Activated CD4-positive, alpha-beta memory T cell treated with anti-CD3 and anti-CD28 coated beads, Interleukin-2, amount 10 ng/mL, durations not matched to agents 7 days and 5 days (primary cell): ENCODE measurements at regions not wholly inside any gene's neighbourhood (a gene's known extent, or its start where the extent isn't known, plus 50 kb on each side); places are given as distances from the start of the nearest gene placed in this dataset.

Experiments
- CTCF ChIA-PET: fragments of 350-600 bp; sonication (Branson Sonifier 250); formaldehyde crosslinking; loops from one replicate; lab custom pipeline; 2021; ENCODE audit warnings: antibody characterized with exemption, inconsistent platforms; lab: Charles Lee
- POLR2A ChIA-PET: fragments of 350-600 bp; sonication (Branson Sonifier 250); formaldehyde crosslinking; loops from one replicate; lab custom pipeline; 2021; ENCODE audit warnings: antibody characterized with exemption; lab: Charles Lee
- DNase-seq: peaks from one replicate; pipeline ENCODE4 v3.0.0-alpha.2; 2020
- H3K27ac Mint-ChIP-seq: one replicate; pipeline ENCODE4 v1.8.0; 2021; ENCODE audit warnings: mild to moderate bottlenecking, mixed read lengths
- H3K27me3 Mint-ChIP-seq: one replicate; pipeline ENCODE4 v1.8.0; 2021; ENCODE audit warnings: mixed read lengths
- H3K36me3 Mint-ChIP-seq: one replicate; pipeline ENCODE4 v1.8.0; 2021; ENCODE audit warnings: low read depth, mixed read lengths
- H3K4me1 Mint-ChIP-seq: one replicate; pipeline ENCODE4 v1.8.0; 2021; ENCODE audit warnings: mixed read lengths
- H3K4me3 Mint-ChIP-seq: one replicate; pipeline ENCODE4 v1.8.0; 2021; ENCODE audit warnings: mild to moderate bottlenecking, mixed read lengths
- H3K9me3 Mint-ChIP-seq: one replicate; pipeline ENCODE4 v1.8.0; 2021; ENCODE audit warnings: mixed read lengths

DNA sequence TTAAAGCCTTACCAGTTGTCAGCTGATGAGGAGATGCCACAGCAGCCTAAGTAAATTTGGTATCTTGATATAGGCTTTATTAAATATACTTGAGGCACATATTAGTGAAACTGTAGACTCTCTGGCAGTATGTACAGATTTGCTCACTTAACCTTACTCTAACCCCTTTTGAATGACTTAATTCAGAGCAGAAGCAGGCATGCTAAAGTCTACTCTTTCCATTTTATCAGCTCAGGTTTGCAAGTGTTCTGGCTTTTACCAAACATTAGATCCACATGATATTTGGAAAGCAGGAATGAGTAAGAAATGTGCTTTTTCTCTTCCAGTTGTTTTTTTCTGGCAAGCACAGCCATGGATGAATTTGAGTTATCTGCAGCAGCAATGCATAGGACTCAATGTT lies 541.0 kb upstream of the PCDH9 start:
- CTCF ChIA-PET: no interaction called here
- DNase-seq: no peak

DNA sequence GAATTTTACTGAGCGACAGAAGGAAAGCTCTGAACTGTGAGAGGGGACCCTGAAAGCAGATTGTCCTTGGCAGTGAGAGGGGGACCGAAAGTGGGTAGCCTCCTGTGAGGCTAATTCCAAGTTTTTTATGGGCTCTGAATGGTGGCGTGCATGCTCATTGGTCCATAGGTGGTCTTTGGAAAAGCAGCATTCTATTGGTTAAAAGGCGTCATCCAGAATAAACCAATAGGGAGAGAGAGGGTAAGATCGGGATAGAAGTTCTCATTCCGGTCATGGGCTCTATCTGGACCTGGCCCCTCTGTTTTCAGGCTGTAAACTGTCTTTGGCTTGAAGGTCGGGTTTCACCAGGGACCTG lies 539.8 kb upstream of the PCDH9 start:
- DNase-seq: no peak
- CTCF ChIA-PET: no interaction called here
- H3K4me1 Mint-ChIP-seq: no peaks in the 10 kb centered on the region
- POLR2A ChIA-PET: no interaction called here
- H3K36me3 Mint-ChIP-seq: no peaks in the 10 kb centered on the region
- peaks cover 7% of the 10 kb centered on the region for H3K9me3 Mint-ChIP-seq
- H3K27me3 Mint-ChIP-seq: no peaks in the 10 kb centered on the region
- H3K4me3 Mint-ChIP-seq: no peak overlapping the region
- H3K27ac Mint-ChIP-seq: no peak overlapping the region

More for the DNA sequence above, 541.0 kb upstream of the PCDH9 start:
- POLR2A ChIA-PET: no interaction called here
- H3K4me3 Mint-ChIP-seq: no peak overlapping the region
- no peaks in the 10 kb centered on the region for H3K27me3 Mint-ChIP-seq
- H3K9me3 Mint-ChIP-seq: peaks cover 7% of the 10 kb centered on the region
- H3K36me3 Mint-ChIP-seq: no peaks in the 10 kb centered on the region
- no peak overlapping the region for H3K27ac Mint-ChIP-seq
- no peaks in the 10 kb centered on the region for H3K4me1 Mint-ChIP-seq

DNA sequence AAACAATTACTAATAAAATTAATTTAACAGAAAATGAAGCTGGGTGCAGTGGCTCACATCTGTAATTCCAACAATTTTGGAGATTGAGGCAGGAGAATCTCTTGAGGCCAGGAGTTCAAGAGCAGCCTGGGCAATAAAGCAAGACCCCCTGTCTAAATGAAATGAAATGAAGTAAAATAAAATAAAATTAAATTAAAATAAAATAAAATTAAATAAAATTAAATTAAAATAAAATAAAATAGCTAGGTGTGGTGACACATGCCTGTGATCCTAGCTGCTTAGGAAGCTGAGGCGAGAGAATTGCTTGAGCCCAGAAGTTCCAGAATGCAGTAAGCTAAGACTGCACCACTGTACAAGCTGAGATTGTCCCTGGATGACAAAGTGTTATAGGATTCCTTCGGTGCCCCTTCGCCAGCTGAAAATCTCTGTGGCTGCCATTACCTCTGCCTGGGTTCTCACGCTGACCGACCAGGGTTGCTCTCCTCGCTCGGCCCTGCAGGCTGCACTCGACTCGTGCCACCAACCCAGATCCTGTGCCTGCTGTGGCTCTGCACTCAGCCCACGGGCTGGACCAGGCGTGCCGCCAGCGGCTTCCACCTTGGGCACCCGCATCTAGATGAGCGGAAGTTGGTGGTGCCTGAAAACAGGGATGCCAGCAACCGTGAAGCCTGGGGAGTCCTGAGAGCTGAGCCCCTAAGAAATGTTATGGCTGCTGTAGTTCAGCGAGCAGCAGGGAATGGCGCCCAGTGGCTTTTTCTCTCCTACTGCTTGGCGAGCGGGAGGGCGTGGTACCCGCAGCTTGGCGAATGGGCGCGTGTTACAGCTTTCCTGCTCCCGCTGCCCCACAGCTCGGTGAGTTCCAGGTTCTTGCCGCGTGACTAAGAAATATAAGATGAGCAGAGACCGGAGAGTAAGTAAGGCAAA lies 539.2 kb upstream of the PCDH9 start:
- CTCF ChIA-PET: no interaction called here
- no peak overlapping the region for H3K27ac Mint-ChIP-seq
- H3K4me3 Mint-ChIP-seq: no peak overlapping the region
- no peaks in the 10 kb centered on the region for H3K36me3 Mint-ChIP-seq
- peaks cover 7% of the 10 kb centered on the region for H3K9me3 Mint-ChIP-seq
- DNase-seq: no peak
- no peaks in the 10 kb centered on the region for H3K27me3 Mint-ChIP-seq
- no peaks in the 10 kb centered on the region for H3K4me1 Mint-ChIP-seq
- POLR2A ChIA-PET: no interaction called here

DNA sequence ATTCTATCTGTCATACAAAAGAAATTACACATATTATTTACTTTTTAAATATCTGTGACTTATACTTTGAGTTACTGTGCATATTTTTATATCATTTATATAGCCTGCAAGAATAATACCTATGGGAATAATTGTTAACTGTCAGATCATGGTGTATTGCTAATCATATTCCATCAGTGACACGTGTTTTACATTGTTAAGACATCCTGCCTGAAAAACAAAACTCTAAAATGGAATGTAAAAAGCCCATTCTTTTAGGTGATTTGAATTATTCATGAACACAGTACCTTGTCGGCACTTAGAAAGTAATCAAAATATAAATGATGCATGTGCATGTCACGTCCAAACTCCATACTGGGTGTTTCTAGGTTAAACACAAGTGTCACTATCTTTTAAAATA lies 533.8 kb upstream of the PCDH9 start:
- Mint-ChIP-seq H3K36me3 (no peaks in the 10 kb centered on the region), H3K9me3 (peaks cover 2% of the 10 kb centered on the region), H3K27me3 (no peaks in the 10 kb centered on the region), H3K4me3 (no peak overlapping the region), H3K4me1 (no peaks in the 10 kb centered on the region), H3K27ac (no peak overlapping the region)
- DNase-seq: no peak
- CTCF ChIA-PET: no interaction called here
- POLR2A ChIA-PET: no interaction called here

DNA sequence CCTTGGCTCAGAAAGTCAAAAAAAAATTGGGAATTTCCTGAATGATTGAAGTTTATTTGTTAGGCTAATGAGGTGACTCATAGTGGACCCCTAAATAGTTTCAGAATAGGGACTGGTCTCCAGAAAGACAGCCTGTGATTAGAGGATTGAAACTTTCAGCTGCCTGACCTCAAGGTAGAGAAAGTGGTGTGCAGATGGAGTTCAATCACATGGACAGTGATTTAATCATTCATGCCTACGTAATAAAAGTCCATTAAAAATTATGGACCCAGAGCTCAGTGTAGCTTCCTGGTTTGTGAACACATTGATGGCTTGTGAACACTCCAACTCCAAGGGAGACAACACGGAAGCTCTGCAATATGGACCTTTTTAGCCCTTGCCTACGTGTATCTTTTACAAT lies 533.2 kb upstream of the PCDH9 start:
- Mint-ChIP-seq H3K4me1 (no peaks in the 10 kb centered on the region), H3K4me3 (no peak overlapping the region), H3K27me3 (no peaks in the 10 kb centered on the region), H3K9me3 (peaks cover 3% of the 10 kb centered on the region), H3K36me3 (no peaks in the 10 kb centered on the region), H3K27ac (no peak overlapping the region)
- CTCF ChIA-PET: no interaction called here
- POLR2A ChIA-PET: no interaction called here
- DNase-seq: no peak

DNA sequence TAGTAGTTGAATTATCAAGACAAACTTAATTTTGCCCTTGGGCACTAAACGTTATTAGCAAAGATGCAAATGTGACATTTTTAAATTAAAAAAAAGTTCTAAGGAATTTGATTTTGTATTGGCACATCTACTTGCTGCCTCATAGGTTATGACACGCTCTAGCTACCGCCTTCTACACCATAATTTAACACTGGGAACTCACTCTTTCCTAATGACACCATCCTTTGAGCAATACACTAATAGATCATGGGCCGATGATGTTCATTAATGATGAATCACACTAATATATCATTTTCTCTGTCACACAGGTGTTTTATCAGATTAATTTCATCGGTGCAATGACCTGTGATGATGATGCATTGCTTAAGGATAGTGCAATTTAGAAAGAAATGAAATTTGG lies 528.8 kb upstream of the PCDH9 start:
- ChIA-PET POLR2A (no interaction called here), CTCF (no interaction called here)
- H3K9me3 Mint-ChIP-seq: peaks cover 7% of the 10 kb centered on the region
- no peak overlapping the region for H3K27ac Mint-ChIP-seq
- H3K27me3 Mint-ChIP-seq: no peaks in the 10 kb centered on the region
- no peak overlapping the region for H3K4me3 Mint-ChIP-seq
- no peak for DNase-seq
- no peaks in the 10 kb centered on the region for H3K4me1 Mint-ChIP-seq
- H3K36me3 Mint-ChIP-seq: no peaks in the 10 kb centered on the region

DNA sequence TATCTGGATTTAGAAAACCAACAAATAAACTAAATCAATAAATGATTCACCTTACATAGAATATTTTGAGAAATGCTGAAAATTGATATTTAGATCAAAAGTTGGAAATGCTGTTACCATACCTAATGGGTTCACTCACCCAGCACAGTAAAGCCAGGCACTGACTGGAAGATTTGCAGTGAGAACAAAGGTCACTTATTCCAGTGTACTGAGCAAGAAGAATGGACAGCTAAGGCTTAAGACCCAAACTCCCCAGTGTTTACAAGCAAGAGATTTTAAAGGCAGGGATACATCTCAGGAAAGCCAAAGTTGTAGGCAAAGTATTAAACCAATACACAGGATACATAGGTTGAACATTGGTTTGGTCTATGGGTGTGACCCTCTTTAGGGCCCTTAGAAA lies 523.9 kb upstream of the PCDH9 start:
- no peaks in the 10 kb centered on the region for H3K27me3 Mint-ChIP-seq
- peaks cover 11% of the 10 kb centered on the region for H3K9me3 Mint-ChIP-seq
- ChIA-PET CTCF (no interaction called here), POLR2A (no interaction called here)
- H3K36me3 Mint-ChIP-seq: no peaks in the 10 kb centered on the region
- no peak overlapping the region for H3K27ac Mint-ChIP-seq
- DNase-seq: no peak
- no peaks in the 10 kb centered on the region for H3K4me1 Mint-ChIP-seq
- H3K4me3 Mint-ChIP-seq: no peak overlapping the region

DNA sequence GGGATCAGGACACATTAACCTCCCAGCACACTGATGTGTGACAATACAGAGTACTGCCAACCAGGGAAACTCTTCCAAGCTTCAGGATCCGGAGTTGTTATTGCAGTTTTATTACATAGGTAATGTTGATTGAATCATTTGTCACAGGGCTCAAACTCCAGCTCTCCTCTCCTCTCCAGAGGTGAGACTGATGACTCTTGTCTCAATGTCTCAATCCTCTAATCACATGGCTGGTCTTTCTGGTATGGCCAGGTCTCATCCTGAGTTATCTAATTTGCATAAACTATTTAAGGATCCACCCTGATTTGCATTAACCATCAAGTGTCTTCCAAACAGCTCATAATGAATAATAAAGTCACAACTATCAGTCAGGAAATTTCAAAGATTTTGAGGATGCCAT lies 522.6 kb upstream of the PCDH9 start:
- no peak for DNase-seq
- Mint-ChIP-seq H3K9me3 (peaks cover 10% of the 10 kb centered on the region), H3K27ac (no peak overlapping the region), H3K4me1 (no peaks in the 10 kb centered on the region), H3K27me3 (no peaks in the 10 kb centered on the region), H3K36me3 (no peaks in the 10 kb centered on the region), H3K4me3 (no peak overlapping the region)
- CTCF ChIA-PET: no interaction called here
- POLR2A ChIA-PET: no interaction called here

DNA sequence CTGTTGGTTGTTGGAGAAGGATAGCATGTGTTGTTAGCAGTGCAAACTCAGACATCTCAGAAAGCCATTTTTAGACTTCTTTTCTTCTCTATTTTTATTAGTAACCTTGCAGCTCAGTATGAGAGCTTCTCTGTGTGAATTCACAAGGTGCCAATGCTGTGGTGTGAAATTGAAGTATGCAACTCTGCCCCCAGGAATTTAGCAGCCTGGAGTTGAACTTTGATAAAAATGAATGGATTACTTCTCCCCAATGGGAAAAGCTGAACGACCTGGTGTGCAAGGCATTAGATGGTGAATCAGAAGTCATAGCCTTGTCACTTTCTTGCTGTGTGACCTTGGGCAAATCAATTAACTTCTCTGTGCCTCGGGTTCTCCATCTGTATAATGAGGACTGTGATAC lies 512.3 kb upstream of the PCDH9 start:
- no peak overlapping the region for H3K4me3 Mint-ChIP-seq
- H3K9me3 Mint-ChIP-seq: peaks cover 7% of the 10 kb centered on the region
- no peak overlapping the region for H3K27ac Mint-ChIP-seq
- H3K4me1 Mint-ChIP-seq: no peaks in the 10 kb centered on the region
- no peak for DNase-seq
- no peaks in the 10 kb centered on the region for H3K27me3 Mint-ChIP-seq
- no peaks in the 10 kb centered on the region for H3K36me3 Mint-ChIP-seq
- CTCF ChIA-PET: no interaction called here
- POLR2A ChIA-PET: no interaction called here

DNA sequence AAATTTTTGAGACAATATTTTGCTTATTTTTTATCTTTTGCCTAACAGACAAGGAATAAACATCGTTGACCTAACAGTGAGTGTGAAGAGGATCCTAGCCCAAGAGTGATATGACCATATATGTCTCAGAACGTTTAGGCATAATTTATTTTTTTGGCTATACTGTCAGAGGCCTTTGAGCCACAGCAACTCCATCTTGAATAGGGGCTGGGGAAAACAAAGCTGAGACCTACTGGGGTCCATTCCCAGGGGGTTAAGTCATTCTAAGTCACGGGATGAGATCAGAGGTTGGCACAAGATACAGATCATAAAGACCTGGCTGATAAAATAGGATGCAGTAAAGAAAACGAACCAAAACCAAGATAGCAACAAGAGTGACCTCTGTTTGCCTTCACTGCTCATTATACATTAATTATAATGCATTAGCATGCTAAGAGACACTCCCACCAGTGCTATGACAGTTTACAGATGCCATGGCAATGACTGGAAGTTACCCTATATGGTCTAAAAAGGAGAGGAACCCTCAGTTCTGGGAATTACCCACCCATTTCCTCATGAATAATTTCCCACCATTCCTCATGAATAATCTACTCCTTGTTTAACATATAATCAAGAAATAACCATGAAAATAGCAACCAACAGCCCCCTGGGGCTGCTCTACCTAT lies 510.9 kb upstream of the PCDH9 start:
- no peak overlapping the region for H3K4me3 Mint-ChIP-seq
- no peak overlapping the region for H3K27ac Mint-ChIP-seq
- H3K36me3 Mint-ChIP-seq: no peaks in the 10 kb centered on the region
- peaks cover 7% of the 10 kb centered on the region for H3K9me3 Mint-ChIP-seq
- CTCF ChIA-PET: no interaction called here
- no peak for DNase-seq
- no peaks in the 10 kb centered on the region for H3K4me1 Mint-ChIP-seq
- H3K27me3 Mint-ChIP-seq: no peaks in the 10 kb centered on the region
- POLR2A ChIA-PET: no interaction called here

DNA sequence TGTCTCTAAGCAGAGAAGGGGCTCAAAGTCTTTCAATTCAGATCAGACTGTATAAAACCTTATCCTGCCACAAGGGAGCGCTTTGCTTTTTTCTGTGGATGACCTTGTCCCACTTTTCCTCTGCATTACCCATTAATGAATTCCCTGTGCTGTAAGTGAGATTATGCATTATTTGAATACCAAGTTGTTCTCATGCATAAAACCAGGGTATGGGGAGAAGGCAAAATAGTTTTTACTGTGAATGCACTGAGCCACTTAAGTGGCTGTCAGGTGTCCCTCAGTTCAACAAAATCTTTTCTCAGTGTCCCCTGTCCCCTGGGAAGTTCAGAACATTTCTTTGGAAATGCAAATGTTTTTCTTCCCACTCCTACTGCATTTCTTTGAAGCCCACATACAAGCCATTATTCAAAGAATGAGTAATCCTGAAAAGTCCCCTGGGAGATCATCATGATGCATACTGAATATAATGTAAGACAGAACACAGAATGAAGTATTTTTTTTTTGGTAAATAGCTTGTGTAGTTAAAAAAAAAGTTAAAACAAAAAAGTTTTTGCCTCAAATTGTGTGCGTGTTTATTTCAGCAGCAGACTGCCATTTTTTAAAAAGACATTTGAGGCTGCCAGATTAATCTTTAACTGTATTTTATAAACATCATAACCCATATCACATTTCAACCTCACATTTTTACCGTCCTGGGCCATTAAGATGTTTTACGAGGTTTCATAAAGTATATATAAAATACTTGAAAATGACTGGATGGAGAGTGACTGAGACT lies 506.7 kb upstream of the PCDH9 start:
- H3K4me1 Mint-ChIP-seq: no peaks in the 10 kb centered on the region
- CTCF ChIA-PET: no interaction called here
- H3K4me3 Mint-ChIP-seq: no peak overlapping the region
- DNase-seq: no peak
- POLR2A ChIA-PET: no interaction called here
- no peaks in the 10 kb centered on the region for H3K36me3 Mint-ChIP-seq
- H3K27ac Mint-ChIP-seq: no peak overlapping the region
- no peaks in the 10 kb centered on the region for H3K27me3 Mint-ChIP-seq
- H3K9me3 Mint-ChIP-seq: peaks cover 3% of the 10 kb centered on the region

DNA sequence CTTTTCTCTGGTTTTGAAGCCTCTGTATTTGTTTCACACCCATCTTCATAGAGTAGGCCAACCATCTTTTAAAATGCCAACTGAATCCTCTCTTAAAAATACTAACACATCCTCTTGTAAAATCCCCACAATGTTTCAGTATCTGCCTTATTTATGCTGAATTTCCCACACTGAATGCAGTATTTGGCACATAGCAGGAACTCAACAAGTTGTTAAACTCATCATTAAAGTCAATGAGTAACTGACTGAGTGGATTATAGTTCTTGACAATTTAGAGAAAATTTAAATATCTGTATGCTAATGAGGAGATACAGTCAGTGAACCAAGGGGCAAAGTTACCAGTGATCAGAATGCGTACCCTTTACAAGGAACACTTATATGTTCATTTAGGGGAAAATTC lies 505.5 kb upstream of the PCDH9 start:
- ChIA-PET CTCF (no interaction called here), POLR2A (no interaction called here)
- H3K4me1 Mint-ChIP-seq: no peaks in the 10 kb centered on the region
- no peaks in the 10 kb centered on the region for H3K36me3 Mint-ChIP-seq
- no peak overlapping the region for H3K27ac Mint-ChIP-seq
- H3K9me3 Mint-ChIP-seq: peaks cover 3% of the 10 kb centered on the region
- DNase-seq: no peak
- no peak overlapping the region for H3K4me3 Mint-ChIP-seq
- no peaks in the 10 kb centered on the region for H3K27me3 Mint-ChIP-seq

DNA sequence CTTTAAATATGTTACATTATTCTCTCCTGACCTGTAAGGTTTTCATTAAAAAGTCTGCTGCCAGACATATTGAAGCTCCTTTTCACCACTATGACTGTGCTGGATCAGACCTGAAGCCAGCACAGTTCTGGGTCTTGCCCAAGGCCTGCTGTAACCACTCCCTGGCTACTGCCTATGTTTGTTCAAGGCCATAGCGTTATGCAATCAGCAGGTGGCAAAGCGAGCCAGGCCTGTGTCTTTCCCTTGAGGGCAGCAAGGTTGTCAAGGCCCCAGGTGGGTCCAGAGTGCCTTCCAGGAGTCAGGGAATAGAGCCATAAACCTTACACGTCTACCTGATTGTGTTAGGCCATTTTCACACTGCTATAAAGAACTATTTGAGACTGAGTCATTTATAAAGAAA lies 496.8 kb upstream of the PCDH9 start:
- Mint-ChIP-seq H3K36me3 (no peaks in the 10 kb centered on the region), H3K27me3 (no peaks in the 10 kb centered on the region), H3K4me1 (no peaks in the 10 kb centered on the region), H3K27ac (no peak overlapping the region), H3K4me3 (no peak overlapping the region), H3K9me3 (peaks cover 12% of the 10 kb centered on the region)
- CTCF ChIA-PET: no interaction called here
- POLR2A ChIA-PET: no interaction called here
- no peak for DNase-seq
